Keratinocyte (primary cell): ENCODE measurements at regions not wholly inside any gene's neighbourhood (a gene's known extent, or its start where the extent isn't known, plus 50 kb on each side); places are given as distances from the start of the nearest gene placed in this dataset.

Source experiments
- EZH2 ChIP-seq: IDR thresholded peaks from one replicate; pipeline ENCODE4 v1.6.1; 2012; ENCODE audit warnings: inconsistent platforms, mild to moderate bottlenecking, low read length, moderate library complexity
- TF ChIP-seq, protein P1 (sequence below), 3 experiments: IDR thresholded peaks in 1 of 3; conservative IDR thresholded peaks in 1 of 3; optimal IDR thresholded peaks in 1 of 3; 2 replicates in 2 of 3; 3 replicates in 1 of 3; pipeline versions ENCODE3 to v1.5.1; 2011; ENCODE audit warnings: low read length in 3 of 3, mild to moderate bottlenecking in 3 of 3, moderate library complexity in 2 of 3, control low read depth in 1 of 3, inconsistent platforms in 1 of 3; ENCODE audit not compliant: insufficient read depth in 2 of 3; ENCODE audit errors: extremely low read depth in 1 of 3

DNA sequence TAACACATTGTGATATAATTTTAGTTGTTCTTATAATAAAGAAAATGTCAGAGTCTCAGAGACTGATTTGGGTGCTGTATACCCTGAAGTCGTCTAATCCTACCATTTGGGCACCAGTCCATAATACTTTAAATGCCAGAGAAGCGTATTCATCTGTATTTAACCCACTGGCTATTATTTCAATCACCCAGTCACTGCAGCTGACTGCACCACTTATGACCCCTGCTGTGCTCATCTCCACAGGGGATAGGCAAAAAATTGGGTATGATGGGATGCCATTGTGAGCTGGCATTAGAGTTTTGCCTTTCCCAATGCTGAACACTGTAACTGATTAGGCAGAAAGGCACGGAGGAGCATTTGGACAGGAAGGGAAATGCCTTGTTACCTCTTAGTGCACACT, 599.7 kb downstream of the CAAP1 start:
- no peak for TF ChIP-seq EZH2
- TF ChIP-seq, protein P1, sequence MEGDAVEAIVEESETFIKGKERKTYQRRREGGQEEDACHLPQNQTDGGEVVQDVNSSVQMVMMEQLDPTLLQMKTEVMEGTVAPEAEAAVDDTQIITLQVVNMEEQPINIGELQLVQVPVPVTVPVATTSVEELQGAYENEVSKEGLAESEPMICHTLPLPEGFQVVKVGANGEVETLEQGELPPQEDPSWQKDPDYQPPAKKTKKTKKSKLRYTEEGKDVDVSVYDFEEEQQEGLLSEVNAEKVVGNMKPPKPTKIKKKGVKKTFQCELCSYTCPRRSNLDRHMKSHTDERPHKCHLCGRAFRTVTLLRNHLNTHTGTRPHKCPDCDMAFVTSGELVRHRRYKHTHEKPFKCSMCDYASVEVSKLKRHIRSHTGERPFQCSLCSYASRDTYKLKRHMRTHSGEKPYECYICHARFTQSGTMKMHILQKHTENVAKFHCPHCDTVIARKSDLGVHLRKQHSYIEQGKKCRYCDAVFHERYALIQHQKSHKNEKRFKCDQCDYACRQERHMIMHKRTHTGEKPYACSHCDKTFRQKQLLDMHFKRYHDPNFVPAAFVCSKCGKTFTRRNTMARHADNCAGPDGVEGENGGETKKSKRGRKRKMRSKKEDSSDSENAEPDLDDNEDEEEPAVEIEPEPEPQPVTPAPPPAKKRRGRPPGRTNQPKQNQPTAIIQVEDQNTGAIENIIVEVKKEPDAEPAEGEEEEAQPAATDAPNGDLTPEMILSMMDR (optimal IDR thresholded peaks at IDR 0.05 in 1 of 3, IDR thresholded peaks at IDR 0.05 in 1 of 3, conservative IDR thresholded peaks at IDR 0.05 in 1 of 3; ENCODE audit: extremely low read depth in 1 of 3, insufficient read depth in 2 of 3, low read length in 3 of 3), result peak in 1 of 3 experiments; percentile 37
